Common myeloid progenitor, CD34-positive (primary cell): ENCODE measurements at regions not wholly inside any gene's neighbourhood (a gene's known extent, or its start where the extent isn't known, plus 50 kb on each side); places are given as distances from the start of the nearest gene placed in this dataset.

ENCODE experiments used
- CTCF ChIA-PET: fragments of 350-600 bp; sonication (Branson Sonifier 250); formaldehyde crosslinking; loops from one replicate; lab custom pipeline; 2021; ENCODE audit warnings: antibody characterized with exemption; lab: Charles Lee
- POLR2A ChIA-PET: fragments of 350-600 bp; sonication (Branson Sonifier 250); formaldehyde crosslinking; loops from one replicate; lab custom pipeline; 2021; ENCODE audit warnings: antibody characterized with exemption; lab: Charles Lee
- DNase-seq, 3 donors: peaks; one replicate each; pipeline versions ENCODE4 v3.0.0 to v3.0.0-alpha.2; 2013
- H3K27ac ChIP-seq, 2 experiments: 1 replicate in 1 of 2; 2 replicates in 1 of 2; pipeline ENCODE4 v1.7.0; 2013; ENCODE audit warnings: inconsistent platforms in 2 of 2, low read length in 2 of 2, mild to moderate bottlenecking in 2 of 2, low read depth in 1 of 2, moderate library complexity in 1 of 2; ENCODE audit not compliant: severe bottlenecking in 2 of 2, insufficient read depth in 1 of 2, poor library complexity in 1 of 2
- H3K27me3 ChIP-seq, 5 experiments: replicated peaks in 2 of 5; 1 replicate in 3 of 5; 2 replicates in 2 of 5; pipeline versions ENCODE4 v1.6.1 to v1.7.0; 2013; ENCODE audit warnings: low read length in 4 of 5, mild to moderate bottlenecking in 2 of 5, moderate library complexity in 2 of 5, inconsistent platforms in 1 of 5; ENCODE audit not compliant: insufficient read depth in 5 of 5, control insufficient read depth in 4 of 5
- H3K36me3 ChIP-seq, 4 experiments: 1 replicate in 2 of 4; 2 replicates in 2 of 4; pipeline versions ENCODE4 v1.6.1 to v1.7.0; 2013; ENCODE audit warnings: low read length in 3 of 4, control low read depth in 1 of 4, mild to moderate bottlenecking in 1 of 4; ENCODE audit not compliant: control insufficient read depth in 4 of 4, insufficient read depth in 4 of 4
- H3K4me1 ChIP-seq, 4 experiments: 1 replicate in 3 of 4; 2 replicates in 1 of 4; pipeline versions ENCODE4 v1.6.1 to v1.7.1; 2013; ENCODE audit warnings: low read length in 3 of 4, mild to moderate bottlenecking in 3 of 4, control low read depth in 1 of 4, inconsistent platforms in 1 of 4, moderate library complexity in 1 of 4; ENCODE audit not compliant: control insufficient read depth in 4 of 4, insufficient read depth in 4 of 4; ENCODE audit errors: control extremely low read depth in 1 of 4
- H3K4me3 ChIP-seq, 7 experiments: 1 replicate in 4 of 7; 2 replicates in 3 of 7; pipeline versions ENCODE4 v1.5.1 to v1.7.0; 2013; ENCODE audit warnings: mild to moderate bottlenecking in 7 of 7, low read length in 6 of 7, moderate library complexity in 6 of 7, inconsistent platforms in 2 of 7, low read depth in 2 of 7, control low read depth in 1 of 7; ENCODE audit not compliant: insufficient read depth in 4 of 7, control insufficient read depth in 1 of 7; ENCODE audit errors: extremely low read depth in 1 of 7
- H3K9me3 ChIP-seq, 5 experiments: 1 replicate in 4 of 5; 2 replicates in 1 of 5; pipeline versions ENCODE4 v1.6.1 to v1.7.1; 2013; ENCODE audit warnings: low read length in 4 of 5, mild to moderate bottlenecking in 2 of 5, inconsistent platforms in 1 of 5, low read depth in 1 of 5, moderate library complexity in 1 of 5; ENCODE audit not compliant: control insufficient read depth in 4 of 5, insufficient read depth in 2 of 5; ENCODE audit errors: control extremely low read depth in 1 of 5
- WGBS: methylation state at CpG from one replicate; pipeline ENCODE4 v1.1.5; 2013; ENCODE audit not compliant: insufficient coverage; 5-methylcytosine and 5-hydroxymethylcytosine counted together

DNA sequence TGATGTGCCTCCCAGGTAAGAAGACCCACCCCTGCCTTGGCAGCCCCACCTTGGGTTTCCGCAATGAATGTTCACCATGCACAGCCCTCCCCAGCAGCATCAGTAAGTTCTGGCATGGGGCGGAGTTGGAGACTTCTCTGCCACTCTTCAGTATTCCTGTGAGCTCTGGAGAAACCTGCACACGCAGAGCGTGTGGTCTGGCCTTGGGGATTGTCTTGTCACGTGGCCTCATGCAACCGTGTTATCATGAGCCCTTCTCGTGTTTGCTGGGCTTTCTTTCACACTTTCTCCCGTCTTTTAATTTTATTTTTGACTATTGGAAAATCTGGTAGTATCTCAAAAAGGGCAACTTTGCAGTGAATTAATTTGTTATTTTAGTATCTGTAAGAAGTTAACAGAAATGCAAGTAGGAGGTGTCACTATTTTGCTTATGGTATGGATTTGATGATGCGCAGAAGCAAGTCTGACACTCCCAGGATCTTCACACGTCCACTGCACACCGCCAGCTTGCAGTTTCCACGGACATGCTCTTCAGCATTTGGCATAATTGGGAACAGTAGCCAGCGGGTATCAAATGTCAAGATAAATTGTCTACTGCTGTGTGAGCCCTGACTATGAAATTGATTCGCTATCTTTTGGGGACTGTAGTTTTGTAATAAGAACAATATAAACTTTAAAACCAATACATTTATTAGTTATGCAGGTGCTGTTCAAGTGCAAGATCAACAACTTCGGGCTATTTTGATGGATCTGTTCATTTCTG lies 463.5 kb downstream of the QKI start:
- peaks cover 0 to 2% (median 0%) of the 10 kb centered on the region in 5 experiments for H3K9me3 ChIP-seq
- no peak overlapping the region for H3K4me3 ChIP-seq
- peaks cover 0 to 7% (median 5%) of the 10 kb centered on the region in 5 experiments for H3K27me3 ChIP-seq
- CTCF ChIA-PET, result interaction anchor here (2.6 kb wide), 1 partner anchor 9 kb away, joined by 6 read pairs; no protein-coding TSS in a partner anchor
- no peak for DNase-seq
- no peak overlapping the region for H3K27ac ChIP-seq
- H3K36me3 ChIP-seq, result no peaks in the 10 kb centered on the region
- 97% methylated on average over 12 of the region's 15 CpGs for WGBS
- H3K4me1 ChIP-seq, result no peaks in the 10 kb centered on the region
- POLR2A ChIA-PET, result no interaction called here

DNA sequence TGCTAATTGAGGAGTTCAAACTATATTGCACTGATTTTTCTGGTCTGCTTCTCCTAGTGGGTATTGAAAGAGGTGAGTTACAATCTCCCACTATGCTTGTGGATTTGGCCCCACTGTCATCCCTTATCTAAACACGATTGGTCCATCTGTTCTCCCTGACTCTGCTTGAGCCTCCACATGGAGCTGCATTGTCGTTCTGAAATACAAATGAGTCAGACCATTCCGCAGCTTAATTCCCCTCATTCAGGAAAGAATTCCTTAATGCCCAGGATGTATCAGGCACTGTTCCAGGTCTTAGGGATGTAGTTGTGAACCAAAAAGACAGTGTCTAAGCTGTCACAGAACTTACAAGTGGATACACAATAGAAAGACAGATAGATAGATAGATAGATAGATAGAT lies 461.9 kb downstream of the QKI start:
- Histone ChIP-seq H3K27me3 (peaks cover 0 to 7% (median 5%) of the 10 kb centered on the region in 5 experiments), H3K9me3 (peaks cover 0 to 2% (median 0%) of the 10 kb centered on the region in 5 experiments), H3K4me3 (no peak overlapping the region), H3K36me3 (no peaks in the 10 kb centered on the region), H3K27ac (no peak overlapping the region), H3K4me1 (no peaks in the 10 kb centered on the region)
- no peak for DNase-seq
- no CpG with 5 or more reads among the region's 3 CpGs for WGBS
- ChIA-PET POLR2A (no interaction called here), CTCF (interaction anchor here (1.1 kb wide), 1 partner anchor 101 kb away, joined by 3 read pairs; no protein-coding TSS in a partner anchor)

DNA sequence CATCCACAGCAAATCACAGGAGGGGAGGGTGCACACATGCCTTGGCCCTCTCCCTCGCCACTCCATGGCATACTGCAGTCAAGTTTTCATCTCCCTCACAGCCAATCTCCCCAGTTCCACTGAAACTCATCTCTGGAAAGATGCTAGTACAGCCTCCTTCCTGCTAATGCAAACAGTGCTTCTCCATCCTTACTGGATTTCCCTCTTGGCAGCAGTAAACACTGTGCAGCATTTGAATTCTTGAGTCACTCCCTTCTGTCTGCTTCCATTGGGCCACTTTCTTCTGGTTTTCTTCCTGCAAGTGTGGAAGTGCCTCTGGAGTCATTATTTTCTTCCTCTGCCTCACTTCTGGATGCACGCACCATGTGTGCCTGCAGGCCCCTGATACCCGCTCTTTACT lies 460.3 kb downstream of the QKI start:
- no peak overlapping the region for H3K27ac ChIP-seq
- H3K4me1 ChIP-seq, result no peaks in the 10 kb centered on the region
- CTCF ChIA-PET, result interaction anchor here (0.6 kb wide), 1 partner anchor 73 kb away, joined by 3 read pairs; no protein-coding TSS in a partner anchor
- H3K27me3 ChIP-seq, result peaks cover 0 to 15% (median 5%) of the 10 kb centered on the region in 5 experiments
- DNase-seq, result no peak
- H3K36me3 ChIP-seq, result no peaks in the 10 kb centered on the region
- peaks cover 0 to 2% (median 0%) of the 10 kb centered on the region in 5 experiments for H3K9me3 ChIP-seq
- POLR2A ChIA-PET, result no interaction called here
- 100% methylated on average over 3 of the region's 3 CpGs for WGBS
- H3K4me3 ChIP-seq, result no peak overlapping the region

DNA sequence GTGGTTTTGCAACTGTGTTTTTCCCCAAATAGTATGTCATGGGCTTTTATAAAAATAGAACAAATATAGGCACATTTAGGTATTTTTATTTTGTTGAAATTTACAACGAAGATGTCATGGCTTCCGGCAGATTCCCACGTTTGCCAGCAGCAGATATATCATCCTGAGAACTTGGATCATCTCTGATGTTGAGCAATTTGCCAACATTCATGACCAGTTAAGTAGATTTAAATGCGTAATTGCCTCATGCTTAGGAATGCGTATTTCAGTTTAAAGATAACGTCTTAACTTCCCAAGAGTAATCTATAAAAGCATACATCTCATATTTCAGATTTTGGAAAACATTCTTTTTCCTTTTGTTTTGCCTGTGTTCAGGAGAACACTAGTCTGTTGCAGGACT lies 457.8 kb downstream of the QKI start:
- Histone ChIP-seq H3K4me3 (no peak overlapping the region), H3K36me3 (no peaks in the 10 kb centered on the region), H3K27ac (no peak overlapping the region), H3K9me3 (peaks cover 0 to 2% (median 0%) of the 10 kb centered on the region in 5 experiments), H3K4me1 (no peaks in the 10 kb centered on the region), H3K27me3 (peaks cover 0 to 21% (median 5%) of the 10 kb centered on the region in 5 experiments)
- whole genome bisulfite sequencing, result 100% methylated on average over 5 of the region's 6 CpGs
- ChIA-PET CTCF (no interaction called here), POLR2A (no interaction called here)
- no peak for DNase-seq

DNA sequence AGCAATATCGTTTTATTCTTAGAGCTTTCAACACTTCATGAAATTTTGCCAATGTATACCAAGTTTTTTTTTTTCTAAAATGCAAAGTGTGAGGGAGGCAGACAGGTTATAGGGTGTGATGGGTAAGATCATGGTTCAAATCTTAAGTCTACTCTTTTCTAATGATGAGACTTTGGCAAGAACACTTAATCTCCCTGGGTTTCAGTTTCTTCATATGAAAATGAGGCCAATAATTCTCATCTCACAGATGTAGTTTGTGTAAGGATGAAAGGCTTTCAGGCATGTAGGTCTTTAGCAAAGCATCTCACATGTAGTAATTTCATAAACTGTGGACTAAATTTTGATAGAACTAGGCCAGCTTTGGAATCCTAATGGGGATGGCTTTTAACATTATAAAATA lies 457.1 kb downstream of the QKI start:
- CTCF ChIA-PET, result interaction anchor here (1.2 kb wide), 1 partner anchor 20 kb away, joined by 3 read pairs; no protein-coding TSS in a partner anchor
- Histone ChIP-seq H3K4me1 (no peaks in the 10 kb centered on the region), H3K4me3 (no peak overlapping the region), H3K27me3 (peaks cover 0 to 28% (median 6%) of the 10 kb centered on the region in 5 experiments), H3K27ac (no peak overlapping the region), H3K36me3 (no peaks in the 10 kb centered on the region), H3K9me3 (no peaks in the 10 kb centered on the region)
- POLR2A ChIA-PET, result no interaction called here
- WGBS, result no CpG with 5 or more reads among the region's 1 CpG
- no peak for DNase-seq

DNA sequence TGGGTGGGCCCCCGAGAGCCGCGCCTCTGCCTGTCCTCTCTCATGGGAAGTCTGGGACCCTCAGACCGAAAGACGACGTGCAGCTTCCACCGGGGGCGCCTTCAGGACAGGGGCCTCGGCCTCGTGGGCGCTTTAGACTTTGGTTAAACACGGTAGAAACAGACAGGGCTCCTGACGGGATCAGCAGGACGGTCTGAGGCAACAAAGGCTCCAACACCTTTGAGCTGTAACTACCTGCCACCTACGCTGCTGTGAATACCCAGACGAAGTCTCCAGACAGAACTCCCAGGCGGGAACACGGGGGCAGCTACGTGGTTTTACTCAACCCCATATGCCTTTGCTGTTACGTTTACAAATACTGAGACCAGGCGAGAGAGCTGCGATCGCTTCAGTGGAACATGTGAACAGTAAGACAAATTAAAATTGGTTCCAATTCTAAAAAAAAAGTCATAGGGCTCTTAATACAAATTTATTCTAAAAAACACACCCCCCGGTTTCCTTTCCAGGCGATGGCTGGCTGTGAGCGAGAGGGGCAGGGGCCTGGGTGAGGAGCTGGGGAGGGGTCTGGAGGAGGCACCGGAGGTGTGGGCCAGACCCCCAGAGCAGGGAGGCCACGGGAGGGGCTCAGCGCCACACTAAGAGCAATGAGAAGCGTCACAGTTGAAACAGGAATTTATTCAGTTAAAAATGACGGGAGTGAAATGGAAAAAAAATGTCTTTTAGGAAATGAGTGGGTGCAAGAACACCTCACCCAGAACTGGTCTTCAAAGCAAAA lies 453.2 kb downstream of the QKI start:
- no peaks in the 10 kb centered on the region for H3K36me3 ChIP-seq
- 77% methylated on average over 19 of the region's 31 CpGs for WGBS
- POLR2A ChIA-PET, result no interaction called here
- H3K9me3 ChIP-seq, result no peaks in the 10 kb centered on the region
- no peak overlapping the region for H3K4me3 ChIP-seq
- DNase-seq, result no peak
- H3K27ac ChIP-seq, result no peak overlapping the region
- no peaks in the 10 kb centered on the region for H3K4me1 ChIP-seq
- H3K27me3 ChIP-seq, result peaks cover 0 to 62% (median 22%) of the 10 kb centered on the region in 5 experiments
- CTCF ChIA-PET, result no interaction called here

DNA sequence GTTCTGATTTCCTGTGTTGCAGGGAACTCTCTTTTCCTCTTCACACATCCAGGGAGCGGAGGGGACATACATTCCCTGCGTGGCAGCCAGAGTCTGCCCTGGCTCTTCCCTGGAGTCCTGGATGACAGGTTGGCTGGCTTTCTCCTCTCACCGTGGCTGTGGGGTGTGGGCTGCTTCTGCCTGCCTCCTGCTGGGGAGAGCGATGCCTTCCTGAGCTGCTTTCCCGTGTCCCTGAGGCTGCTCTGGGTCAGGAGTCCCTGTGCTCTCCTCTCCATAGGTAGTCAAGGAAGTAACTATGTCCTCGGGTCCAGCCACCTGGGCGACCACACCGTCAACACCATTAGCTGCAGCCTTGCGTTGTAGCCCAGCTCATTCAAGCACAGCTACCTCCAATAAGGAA lies 451.7 kb downstream of the QKI start:
- 78% methylated on average over 8 of the region's 9 CpGs for WGBS
- CTCF ChIA-PET, result no interaction called here

More for the DNA sequence above, 451.7 kb downstream of the QKI start:
- no peak overlapping the region for H3K27ac ChIP-seq
- H3K4me3 ChIP-seq, result no peak overlapping the region
- H3K4me1 ChIP-seq, result peaks cover 0 to 3% (median 0%) of the 10 kb centered on the region in 4 experiments
- H3K9me3 ChIP-seq, result no peaks in the 10 kb centered on the region
- H3K27me3 ChIP-seq, result peaks cover 0 to 74% (median 24%) of the 10 kb centered on the region in 5 experiments
- no peaks in the 10 kb centered on the region for H3K36me3 ChIP-seq
- no peak for DNase-seq
- POLR2A ChIA-PET, result no interaction called here
